H1 (cell line): ENCODE measurements at regions not wholly inside any gene's neighbourhood (a gene's known extent, or its start where the extent isn't known, plus 50 kb on each side); places are given as distances from the start of the nearest gene placed in this dataset.

Experiments
- CTCF ChIA-PET: fragments of 300-600 bp; sonication (Branson Sonifier 250); formaldehyde crosslinking; loops from one replicate; lab custom pipeline; 2021; ENCODE audit not compliant: partially characterized antibody; lab: Charles Lee
- POLR2A ChIA-PET: fragments of 300-600 bp; sonication (Branson Sonifier 250); formaldehyde crosslinking; loops from one replicate; lab custom pipeline; 2021; ENCODE audit warnings: inconsistent platforms; ENCODE audit not compliant: partially characterized antibody; lab: Charles Lee
- DNase-seq, 2 experiments: peaks; one replicate each; pipeline versions ENCODE4 v3.0.0 to v3.0.0-alpha.2; 2010 to 2022; ENCODE audit warnings: low spot score in 2 of 2, low read depth in 1 of 2, mixed read lengths in 1 of 2
- FAIRE-seq: peaks from 2 replicates; lab custom pipeline; 2011; peaks lifted over from hg19 to GRCh38; lab: Jason Lieb, UNC
- H2AFZ ChIP-seq: 2 replicates; pipeline ENCODE4 v1.8.1; 2012; ENCODE audit warnings: low read length, inconsistent platforms
- H2AK5ac ChIP-seq: 2 replicates; pipeline ENCODE4 v1.6.1; 2013; ENCODE audit warnings: low read depth, low read length
- H2BK120ac ChIP-seq: replicated peaks from 2 replicates; pipeline ENCODE3; 2013; ENCODE audit warnings: low read depth, low read length, inconsistent platforms
- H2BK12ac ChIP-seq: 2 replicates; pipeline ENCODE4 v1.6.1; 2013; ENCODE audit warnings: low read depth, low read length
- H2BK15ac ChIP-seq: 2 replicates; pipeline ENCODE4 v1.6.1; 2013; ENCODE audit warnings: low read length
- H2BK20ac ChIP-seq: 2 replicates; pipeline ENCODE4 v1.6.1; 2013; ENCODE audit warnings: low read length
- H2BK5ac ChIP-seq: 2 replicates; pipeline ENCODE4 v1.6.1; 2013; ENCODE audit warnings: low read depth, low read length
- H3K14ac ChIP-seq: 2 replicates; pipeline ENCODE4 v1.6.1; 2013; ENCODE audit warnings: inconsistent platforms; ENCODE audit not compliant: insufficient read length
- H3K18ac ChIP-seq: 2 replicates; pipeline ENCODE4 v1.6.1; 2013; ENCODE audit warnings: low read length; ENCODE audit errors: extremely low read depth
- H3K23ac ChIP-seq: 2 replicates; pipeline ENCODE4 v1.6.1; 2013; ENCODE audit warnings: inconsistent platforms; ENCODE audit not compliant: insufficient read length
- H3K23me2 ChIP-seq: 2 replicates; pipeline ENCODE4 v1.6.1; 2013; ENCODE audit warnings: low read depth, low read length
- H3K27ac ChIP-seq: 2 replicates; pipeline ENCODE4 v1.6.1; 2011; ENCODE audit warnings: low read depth, low read length, inconsistent platforms
- H3K27me3 ChIP-seq, 4 experiments: replicated peaks in 1 of 4; 1 replicate in 1 of 4; 2 replicates in 3 of 4; pipeline versions ENCODE4 v1.6.1 to v1.8.1; 2011 to 2013; ENCODE audit warnings: low read length in 3 of 4, mild to moderate bottlenecking in 3 of 4, inconsistent platforms in 2 of 4, mixed read lengths in 2 of 4, moderate library complexity in 1 of 4; ENCODE audit not compliant: control insufficient read depth in 3 of 4, insufficient read depth in 3 of 4; ENCODE audit errors: extremely low read depth in 1 of 4
- H3K36me3 ChIP-seq, 4 experiments: 2 replicates each; pipeline versions ENCODE4 v1.6.1 to v1.8.1; 2011 to 2013; ENCODE audit warnings: mild to moderate bottlenecking in 4 of 4, low read length in 3 of 4, moderate library complexity in 2 of 4, control low read depth in 1 of 4, inconsistent platforms in 1 of 4; ENCODE audit not compliant: insufficient read depth in 4 of 4, control insufficient read depth in 2 of 4
- H3K4ac ChIP-seq: replicated peaks from 2 replicates; pipeline ENCODE3; 2013; ENCODE audit warnings: low read length, low read depth, mixed read lengths, inconsistent platforms; ENCODE audit not compliant: insufficient read length
- H3K4me1 ChIP-seq, 4 experiments: replicated peaks in 1 of 4; 1 replicate in 1 of 4; 2 replicates in 3 of 4; pipeline versions ENCODE4 v1.6.1 to v1.8.1; 2011 to 2013; ENCODE audit warnings: low read length in 3 of 4, inconsistent platforms in 2 of 4, mixed read lengths in 1 of 4; ENCODE audit not compliant: insufficient read depth in 4 of 4, control insufficient read depth in 3 of 4
- H3K4me2 ChIP-seq, 2 experiments: 2 replicates each; pipeline versions ENCODE4 v1.6.1 to v1.8.1; 2011 to 2013; ENCODE audit warnings: low read depth in 2 of 2, low read length in 2 of 2, control low read depth in 1 of 2, inconsistent platforms in 1 of 2, mild to moderate bottlenecking in 1 of 2; ENCODE audit not compliant: insufficient read depth in 1 of 2
- H3K4me3 ChIP-seq, 4 experiments: fragments of 200-600, 300-600 bp in 1 of 4; sonication (generic), shearing (Covaris generic), sonication (Bioruptor Twin) in 1 of 4; 2 replicates each; pipeline versions ENCODE4 v1.5.1 to v1.8.1; 2011 to 2016; ENCODE audit warnings: low read length in 4 of 4, low read depth in 3 of 4, control low read depth in 2 of 4, inconsistent platforms in 2 of 4, mild to moderate bottlenecking in 2 of 4, mixed read lengths in 1 of 4, moderate library complexity in 1 of 4; ENCODE audit not compliant: insufficient read depth in 2 of 4; ENCODE audit errors: extremely low read depth in 1 of 4
- H3K56ac ChIP-seq: replicated peaks from 2 replicates; pipeline ENCODE3; 2013; ENCODE audit warnings: low read depth, mild to moderate bottlenecking, mixed read lengths, low read length, inconsistent platforms; ENCODE audit not compliant: insufficient read length
- H3K79me1 ChIP-seq: 2 replicates; pipeline ENCODE4 v1.6.1; 2013; ENCODE audit warnings: low read depth, low read length, control low read depth
- H3K79me2 ChIP-seq, 2 experiments: 2 replicates each; pipeline versions ENCODE4 v1.6.1 to v1.8.1; 2012 to 2013; ENCODE audit warnings: low read length in 2 of 2, mild to moderate bottlenecking in 2 of 2, inconsistent platforms in 1 of 2; ENCODE audit not compliant: insufficient read depth in 2 of 2, control insufficient read depth in 1 of 2
- H3K9ac ChIP-seq, 4 experiments: replicated peaks in 1 of 4; 1 replicate in 1 of 4; 2 replicates in 3 of 4; pipeline versions ENCODE4 v1.6.1 to v1.8.1; 2011 to 2013; ENCODE audit warnings: low read depth in 3 of 4, low read length in 3 of 4, control low read depth in 2 of 4, mild to moderate bottlenecking in 2 of 4, moderate library complexity in 2 of 4, inconsistent platforms in 1 of 4; ENCODE audit errors: extremely low read depth in 1 of 4
- H3K9me3 ChIP-seq, 2 experiments: 2 replicates each; pipeline versions ENCODE4 v1.6.1 to v1.8.1; 2012 to 2013; ENCODE audit warnings: mild to moderate bottlenecking in 2 of 2, moderate library complexity in 2 of 2, control low read depth in 1 of 2, inconsistent platforms in 1 of 2, low read depth in 1 of 2, low read length in 1 of 2, mixed read lengths in 1 of 2; ENCODE audit not compliant: insufficient read depth in 2 of 2
- H4K20me1 ChIP-seq, 2 experiments: replicated peaks in 1 of 2; 2 replicates each; pipeline versions ENCODE3 to v1.8.1; 2011 to 2013; ENCODE audit warnings: inconsistent platforms in 2 of 2, low read length in 2 of 2, mild to moderate bottlenecking in 1 of 2; ENCODE audit not compliant: insufficient read depth in 2 of 2, control insufficient read depth in 1 of 2
- H4K5ac ChIP-seq: 2 replicates; pipeline ENCODE4 v1.6.1; 2013; ENCODE audit warnings: low read length, low read depth, mixed read lengths, inconsistent platforms; ENCODE audit not compliant: insufficient read length
- H4K8ac ChIP-seq: 2 replicates; pipeline ENCODE4 v1.8.0; 2013; ENCODE audit warnings: mild to moderate bottlenecking, moderate library complexity, low read length, inconsistent platforms; ENCODE audit not compliant: insufficient read depth; ENCODE audit errors: extremely low read depth
- H4K91ac ChIP-seq: replicated peaks from 2 replicates; pipeline ENCODE3; 2013; ENCODE audit warnings: low read length, mixed read lengths, inconsistent platforms; ENCODE audit not compliant: insufficient read length
- BRCA1 ChIP-seq: IDR thresholded peaks from 2 replicates; pipeline ENCODE4 v1.6.1; 2012; ENCODE audit warnings: low read depth, low read length, improper control_type of control experiment
- NRF1 ChIP-seq: IDR thresholded peaks from 2 replicates; pipeline ENCODE4 v1.6.1; 2011; ENCODE audit warnings: mild to moderate bottlenecking, low read depth, low read length, improper control_type of control experiment
- POLR2AphosphoS5 ChIP-seq: IDR thresholded peaks from 2 replicates; pipeline ENCODE4 v1.6.1; 2011; ENCODE audit warnings: low read depth, low read length
- SAP30 ChIP-seq: fragments of 300-600 bp; sonication (generic); IDR thresholded peaks from 2 replicates; pipeline ENCODE4 v1.7.1; 2012; ENCODE audit warnings: low read length, moderate library complexity, mild to moderate bottlenecking, inconsistent platforms; ENCODE audit not compliant: insufficient read depth, insufficient replicate concordance
- SP1 ChIP-seq: IDR thresholded peaks from 2 replicates; pipeline ENCODE4 v1.6.1; 2011; ENCODE audit warnings: low read depth, low read length
- SRF ChIP-seq: IDR thresholded peaks from 2 replicates; pipeline ENCODE4 v1.6.1; 2011; ENCODE audit warnings: mild to moderate bottlenecking, low read depth, low read length, moderate library complexity
- TAF1 ChIP-seq: IDR thresholded peaks from 2 replicates; pipeline ENCODE4 v1.6.1; 2011; ENCODE audit warnings: mild to moderate bottlenecking, low read depth, low read length
- WGBS, 2 experiments: shearing (Covaris generic) in 1 of 2; methylation state at CpG; one replicate each; pipeline versions ENCODE4 v1.1.6 to v1.1.7; 2013 to 2015; ENCODE audit warnings: low lambda C conversion rate in 2 of 2, mixed read lengths in 2 of 2, inconsistent platforms in 1 of 2, low coverage in 1 of 2, missing lambda C conversion rate in 1 of 2; ENCODE audit not compliant: insufficient replicate concordance in 2 of 2, insufficient coverage in 1 of 2, insufficient read length in 1 of 2; ENCODE audit errors: extremely low coverage in 1 of 2, missing lambda C conversion rate in 1 of 2; 5-methylcytosine and 5-hydroxymethylcytosine counted together
- TF ChIP-seq, protein P1 (sequence below): IDR thresholded peaks from 2 replicates; pipeline ENCODE4 v1.6.1; 2012; ENCODE audit warnings: inconsistent platforms
- TF ChIP-seq, protein P2 (sequence below): IDR thresholded peaks from 2 replicates; pipeline ENCODE4 v1.6.1; 2011; ENCODE audit warnings: low read length, improper control_type of control experiment
- TF ChIP-seq, protein P3 (sequence below): IDR thresholded peaks from 2 replicates; pipeline ENCODE4 v1.6.1; 2011; ENCODE audit warnings: low read depth, mild to moderate bottlenecking, low read length; ENCODE audit not compliant: insufficient read depth

DNA sequence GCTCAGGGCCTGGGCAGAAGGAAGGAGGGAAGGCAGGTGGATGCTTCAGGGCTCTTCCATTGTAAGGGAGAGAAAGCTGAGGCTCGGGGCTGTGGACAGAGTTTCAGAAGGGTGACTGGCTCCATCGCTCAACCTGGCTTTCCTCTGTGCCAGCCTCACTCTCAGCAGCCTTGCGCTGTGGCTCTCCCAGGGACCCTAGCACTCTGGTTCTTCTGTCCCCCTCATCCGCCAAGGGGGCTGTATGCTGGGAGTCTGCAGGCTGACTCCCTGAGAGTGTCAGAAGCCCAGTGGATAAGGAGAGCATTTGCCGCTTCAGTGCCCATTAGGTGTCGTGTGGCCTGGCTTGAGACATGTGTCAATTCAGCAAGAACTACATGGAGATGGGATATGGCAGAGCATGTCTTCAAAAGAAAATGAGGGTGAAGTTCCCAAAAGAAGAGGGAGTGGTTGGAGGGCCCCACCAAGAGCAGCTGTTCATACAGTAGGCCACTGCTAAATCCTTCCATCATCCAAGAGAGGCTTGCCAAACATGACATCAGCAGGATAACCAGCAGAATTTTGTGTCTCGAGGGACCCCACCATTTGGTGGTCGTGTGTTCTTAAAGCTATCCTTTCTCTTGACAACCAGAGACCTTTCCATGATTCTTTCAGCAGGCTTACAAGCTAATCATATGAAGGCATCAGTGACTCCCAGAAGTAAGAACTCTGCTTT lies 148.2 kb downstream of the IRX5 start:
- Histone ChIP-seq H2BK20ac (no peak overlapping the region), H3K36me3 (no peaks in the 10 kb centered on the region), H2BK5ac (no peak overlapping the region)
- TF ChIP-seq, protein P1, sequence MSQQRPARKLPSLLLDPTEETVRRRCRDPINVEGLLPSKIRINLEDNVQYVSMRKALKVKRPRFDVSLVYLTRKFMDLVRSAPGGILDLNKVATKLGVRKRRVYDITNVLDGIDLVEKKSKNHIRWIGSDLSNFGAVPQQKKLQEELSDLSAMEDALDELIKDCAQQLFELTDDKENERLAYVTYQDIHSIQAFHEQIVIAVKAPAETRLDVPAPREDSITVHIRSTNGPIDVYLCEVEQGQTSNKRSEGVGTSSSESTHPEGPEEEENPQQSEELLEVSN: no peak
- no peak for TF ChIP-seq SRF
- no peak for TF ChIP-seq SAP30
- TF ChIP-seq SP1: no peak
- no peak for TF ChIP-seq BRCA1
- TF ChIP-seq, protein P2, sequence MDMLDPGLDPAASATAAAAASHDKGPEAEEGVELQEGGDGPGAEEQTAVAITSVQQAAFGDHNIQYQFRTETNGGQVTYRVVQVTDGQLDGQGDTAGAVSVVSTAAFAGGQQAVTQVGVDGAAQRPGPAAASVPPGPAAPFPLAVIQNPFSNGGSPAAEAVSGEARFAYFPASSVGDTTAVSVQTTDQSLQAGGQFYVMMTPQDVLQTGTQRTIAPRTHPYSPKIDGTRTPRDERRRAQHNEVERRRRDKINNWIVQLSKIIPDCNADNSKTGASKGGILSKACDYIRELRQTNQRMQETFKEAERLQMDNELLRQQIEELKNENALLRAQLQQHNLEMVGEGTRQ: no peak
- no peak for TF ChIP-seq POLR2AphosphoS5
- TF ChIP-seq, protein P3, sequence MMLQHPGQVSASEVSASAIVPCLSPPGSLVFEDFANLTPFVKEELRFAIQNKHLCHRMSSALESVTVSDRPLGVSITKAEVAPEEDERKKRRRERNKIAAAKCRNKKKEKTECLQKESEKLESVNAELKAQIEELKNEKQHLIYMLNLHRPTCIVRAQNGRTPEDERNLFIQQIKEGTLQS: no peak
- TF ChIP-seq TAF1: no peak
- no peak for TF ChIP-seq NRF1
- TF ChIP-seq, all 59 proteins: peak for 0
- Histone ChIP-seq H3K27ac (no peak overlapping the region), H3K79me2 (no peaks in the 10 kb centered on the region), H2BK12ac (no peak overlapping the region), H3K4me1 (no peaks in the 10 kb centered on the region), H3K79me1 (no peaks in the 10 kb centered on the region), H3K4ac (no peak overlapping the region), H3K23me2 (no peaks in the 10 kb centered on the region; the same call in 1 of the 2 replicates), H3K14ac (no peak overlapping the region), H3K9ac (no peak overlapping the region), H4K91ac (no peak overlapping the region), H3K9me3 (no peaks in the 10 kb centered on the region), H4K20me1 (no peaks in the 10 kb centered on the region), H3K4me3 (no peak overlapping the region), H3K18ac (no peak overlapping the region), H2AFZ (no peak overlapping the region), H3K23ac (no peak overlapping the region), H4K8ac (no peak overlapping the region), H3K27me3 (no peaks in the 10 kb centered on the region), H2BK15ac (no peak overlapping the region), H2AK5ac (no peak overlapping the region), H4K5ac (no peak overlapping the region), H3K56ac (no peak overlapping the region), H2BK120ac (no peak overlapping the region), H3K4me2 (no peak overlapping the region)
- ChIA-PET POLR2A (no interaction called here), CTCF (interaction anchor here (0.6 to 1.3 kb wide), 2 partner anchors 35 to 881 kb away, joined by 3 to 4 read pairs; no protein-coding TSS in a partner anchor)
- no peak for FAIRE-seq
- WGBS, 2 experiments: 89% methylated on average over 8 of the region's 8 CpGs; no CpG with 5 or more reads in 1 of the 2 experiments
- no peak for DNase-seq
